A172 (cell line): ENCODE measurements at regions not wholly inside any gene's neighbourhood (a gene's known extent, or its start where the extent isn't known, plus 50 kb on each side); places are given as distances from the start of the nearest gene placed in this dataset.

ENCODE experiments used
- DNase-seq: peaks from one replicate; pipeline ENCODE4 v3.0.0-alpha.2; 2015; ENCODE audit warnings: low spot score

DNA sequence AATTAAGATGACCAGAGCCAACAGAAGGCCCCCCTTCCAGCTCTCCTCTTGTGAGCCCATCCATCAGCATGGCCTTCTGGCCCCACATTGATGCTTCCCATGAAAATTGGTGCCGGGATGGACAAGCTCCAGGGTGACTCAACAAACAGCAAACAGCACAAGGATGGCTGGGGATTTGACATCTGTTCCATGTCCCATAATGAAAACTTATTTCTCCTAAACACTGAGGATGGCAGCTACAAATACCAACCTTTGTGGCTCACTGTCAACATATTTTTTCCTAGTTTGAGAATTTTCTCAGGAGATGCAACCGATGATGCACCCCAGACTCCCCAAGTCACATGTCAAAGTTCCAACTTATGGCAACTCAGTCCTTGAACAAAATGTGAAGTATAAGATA lies 169.6 kb upstream of the SIX2 start:
- DNase-seq: peak; percentile 35

DNA sequence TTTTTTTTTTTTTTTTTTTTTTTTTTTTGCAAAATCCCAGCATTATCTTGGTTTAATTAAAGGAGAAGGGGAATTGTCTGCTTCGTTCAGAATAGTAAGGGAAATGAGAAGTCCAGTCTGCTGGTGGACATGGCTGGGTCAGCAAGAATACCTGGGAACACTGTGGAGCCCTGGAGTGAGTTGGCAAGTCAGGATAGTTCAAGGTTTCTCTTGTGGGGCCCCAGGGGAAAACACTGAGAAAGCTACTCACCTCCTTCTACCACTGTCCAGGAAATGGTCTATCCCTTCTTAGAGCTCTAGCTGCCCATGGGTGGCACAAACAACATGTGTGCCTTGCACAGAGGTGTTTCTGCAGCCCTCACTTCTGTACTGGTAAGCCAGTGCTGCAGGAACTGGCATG lies 169.1 kb upstream of the SIX2 start:
- peak; percentile 33 for DNase-seq

DNA sequence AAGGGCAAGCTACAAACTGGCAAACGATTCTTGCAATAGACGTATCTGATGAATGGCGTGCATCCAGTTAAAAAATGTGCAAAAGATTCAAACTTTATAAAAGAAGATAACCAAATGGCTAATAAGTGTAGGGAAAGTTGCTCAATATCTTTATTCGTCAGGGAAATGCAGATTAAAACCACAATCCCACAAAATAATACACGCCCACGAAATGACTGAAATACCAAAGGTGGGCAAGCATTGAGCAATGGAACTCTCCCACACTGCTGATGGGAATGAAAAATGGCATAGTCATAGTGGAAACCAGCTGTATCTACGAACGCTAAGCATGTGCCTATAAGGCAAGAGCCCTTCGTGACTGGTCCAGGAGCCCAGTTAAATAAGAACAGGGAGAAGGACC lies 168.6 kb upstream of the SIX2 start:
- peak; percentile 96 for DNase-seq

DNA sequence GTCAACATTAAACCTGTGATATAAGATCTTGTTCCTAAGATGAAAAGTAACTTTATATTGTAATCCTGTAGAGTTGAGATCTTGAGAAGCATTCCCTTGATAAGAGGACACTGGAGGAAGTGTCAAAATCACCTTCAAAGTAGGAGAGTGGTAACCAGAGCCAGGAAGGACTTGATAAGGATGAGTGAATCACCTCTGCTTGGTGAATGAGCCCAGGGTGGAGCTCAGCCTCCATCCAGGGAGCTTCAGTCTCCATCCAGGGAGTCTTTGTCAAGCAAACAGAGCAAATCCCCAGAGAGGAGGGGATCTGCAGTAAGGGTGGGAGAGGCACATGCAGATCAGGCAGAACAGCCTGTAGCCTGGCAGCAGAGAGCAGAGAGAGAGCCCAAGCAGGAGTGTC lies 167.1 kb upstream of the SIX2 start:
- peak; percentile 60 for DNase-seq

DNA sequence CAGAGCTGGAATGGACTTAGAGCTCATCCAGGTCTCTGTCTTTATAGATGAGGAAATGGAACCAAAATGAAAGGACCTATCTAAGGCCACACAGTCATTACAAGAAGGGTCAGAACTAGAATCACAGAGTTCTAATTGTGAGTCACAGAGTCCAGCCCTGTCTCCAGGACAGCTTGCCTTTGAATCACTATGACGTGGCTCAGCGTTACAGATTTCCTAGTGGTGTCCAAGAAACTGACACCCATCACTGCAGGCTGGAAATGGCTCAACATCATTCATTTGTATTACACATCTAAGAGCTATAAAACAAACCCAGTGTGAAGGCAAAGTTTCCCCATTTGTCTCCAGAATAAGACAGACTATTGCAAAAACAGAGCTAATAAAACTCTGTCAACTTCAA lies 164.3 kb upstream of the SIX2 start:
- peak; percentile 94 for DNase-seq

DNA sequence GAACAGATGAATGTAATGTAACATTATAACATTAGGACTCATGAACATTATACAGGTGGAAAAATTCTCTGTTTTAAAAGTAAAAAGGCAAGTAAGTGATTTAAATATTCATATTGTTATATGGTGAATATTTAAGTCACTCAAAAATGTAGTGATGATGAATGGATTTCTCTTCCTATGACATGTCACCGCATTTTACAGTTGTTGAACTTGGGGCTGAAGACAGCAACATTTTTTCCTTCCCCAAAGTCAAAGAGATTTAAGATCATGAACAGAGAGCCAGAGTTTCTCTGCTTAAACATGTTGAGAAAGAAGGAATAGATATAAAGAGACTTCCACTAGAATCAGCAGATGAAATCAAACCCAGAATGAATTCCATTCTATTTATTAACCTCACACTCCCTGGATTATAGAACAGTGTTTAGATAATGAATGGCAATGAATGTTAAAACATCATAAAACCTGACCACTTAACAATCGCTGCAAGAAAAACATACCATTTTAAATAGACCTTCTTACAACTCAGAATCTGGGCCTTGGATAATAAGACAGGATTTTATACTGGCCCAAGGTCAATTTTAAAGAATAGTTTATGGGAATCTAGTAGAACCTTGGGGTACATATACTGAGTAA lies 163.6 kb upstream of the SIX2 start:
- DNase-seq: no peak

DNA sequence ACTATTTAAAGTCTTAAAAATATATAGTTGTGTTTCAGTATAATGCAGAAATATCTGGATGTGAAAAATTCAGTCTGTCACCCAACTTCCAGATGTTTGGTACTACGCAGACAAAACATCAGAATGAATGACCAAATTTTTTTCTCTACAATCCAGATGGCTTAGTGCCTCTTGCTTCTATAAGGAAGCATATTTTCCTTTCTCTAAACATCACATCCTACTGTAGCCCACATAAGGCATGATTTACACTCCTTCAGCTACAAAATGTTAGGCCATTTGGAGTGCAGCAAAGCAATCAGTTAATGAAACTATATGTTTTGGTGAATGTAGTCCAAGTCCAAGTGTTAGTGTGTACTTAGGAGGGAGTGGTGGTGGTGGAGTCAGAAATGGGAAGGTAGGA lies 162.9 kb upstream of the SIX2 start:
- no peak for DNase-seq

DNA sequence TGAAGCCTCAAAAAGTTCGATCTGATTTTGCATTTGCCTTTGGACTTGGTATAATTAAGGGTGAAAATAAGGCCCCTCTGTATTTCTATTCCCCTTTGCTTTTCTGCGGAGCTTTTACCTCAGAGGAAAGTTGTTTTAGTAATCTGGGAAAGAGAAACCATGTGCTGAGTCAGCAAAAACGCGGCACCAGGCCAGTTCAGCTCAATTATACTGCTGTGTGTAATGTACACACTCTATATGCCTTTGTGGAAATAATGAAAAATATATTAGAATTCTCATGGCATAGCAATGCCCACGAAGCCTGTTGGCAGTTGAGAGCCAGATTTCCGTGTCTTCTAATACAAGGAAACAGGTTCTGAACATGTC lies 161.9 kb upstream of the SIX2 start:
- no peak for DNase-seq

DNA sequence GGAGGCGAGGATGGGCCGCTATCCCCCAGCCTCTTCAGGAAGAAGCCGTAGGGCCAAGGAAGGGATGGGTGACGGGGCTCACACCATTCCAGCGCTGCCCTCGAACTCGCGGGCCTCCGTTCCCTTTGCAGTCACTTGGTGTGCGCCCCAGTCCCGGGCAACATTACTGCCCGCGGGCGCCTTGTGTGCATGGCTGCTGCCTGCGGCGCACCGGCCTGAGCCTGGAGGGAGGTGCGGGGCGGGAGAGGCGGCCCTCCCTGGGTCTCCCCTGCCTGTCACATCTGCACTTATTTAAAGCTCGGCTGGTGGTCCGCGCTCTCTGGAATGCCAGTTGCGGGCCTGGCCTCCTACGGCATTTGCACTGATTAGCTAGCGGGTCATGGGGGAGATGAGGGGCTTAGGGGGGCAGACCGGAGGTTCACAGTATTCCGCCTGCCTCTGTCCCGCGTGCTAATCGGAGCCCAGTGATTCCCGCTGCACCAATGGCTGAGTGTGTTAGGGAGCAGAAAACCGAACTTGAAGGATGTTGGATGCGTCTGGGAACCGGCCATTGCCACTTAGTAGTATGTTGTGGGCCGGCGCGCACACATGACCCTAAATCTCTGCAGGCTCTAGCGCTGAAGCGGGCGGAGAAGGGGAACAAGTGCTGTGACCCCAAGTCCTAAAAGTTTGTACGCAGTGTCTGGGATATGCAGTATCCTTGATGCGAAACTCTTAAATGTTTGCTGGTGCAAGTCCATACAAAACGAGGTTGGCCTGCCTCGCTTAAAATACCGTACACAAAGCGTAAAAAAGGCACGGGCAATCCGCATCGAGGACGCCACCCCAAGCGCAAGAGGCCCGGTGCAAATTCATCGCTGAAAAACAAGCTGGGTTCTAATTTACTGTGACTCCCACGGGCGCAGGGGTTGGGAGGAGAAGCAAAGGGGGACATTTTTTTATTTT lies 161.2 kb upstream of the SIX2 start:
- DNase-seq: no peak

DNA sequence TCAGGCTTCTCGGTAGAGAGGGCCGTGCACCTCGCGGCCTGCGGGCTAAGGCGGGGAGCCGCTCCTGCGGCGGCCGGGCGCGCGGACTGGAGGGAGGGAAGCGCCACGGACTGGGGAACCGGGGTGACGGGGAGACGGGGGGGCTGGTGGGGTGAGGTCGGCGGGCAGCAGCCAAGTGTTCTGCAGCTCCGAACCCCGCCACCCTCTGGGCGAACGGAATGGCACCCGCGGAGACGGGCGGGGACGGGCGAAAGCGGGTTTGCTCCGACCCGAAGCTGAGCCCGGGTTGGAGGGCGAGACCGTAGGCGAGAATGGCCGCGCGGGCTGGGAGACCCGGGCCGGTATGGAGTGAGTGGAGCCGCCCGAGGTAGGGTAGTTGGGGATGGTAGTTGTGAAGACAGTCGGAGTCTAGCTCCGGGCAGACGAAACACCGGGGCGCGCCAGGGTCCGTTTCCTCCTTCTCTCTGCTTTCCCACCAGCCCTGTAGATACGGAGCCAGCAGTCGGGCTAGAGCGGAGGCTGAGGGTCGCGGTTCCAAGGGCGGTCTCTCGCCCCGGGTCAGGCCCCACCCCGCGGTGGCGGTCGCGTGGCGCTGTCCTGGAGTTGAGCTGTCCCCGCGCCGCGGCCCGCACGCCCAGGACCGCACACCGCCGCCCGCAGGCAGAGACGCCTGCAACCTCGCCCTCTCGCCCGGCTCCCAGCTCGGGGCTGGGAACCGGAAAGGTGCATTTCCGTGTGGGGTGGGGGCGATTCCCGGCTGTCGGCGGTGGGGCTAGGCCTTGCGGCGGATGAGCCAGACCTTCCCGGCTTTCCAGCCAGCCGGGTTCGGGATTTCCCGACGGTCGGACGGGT lies 160.3 kb upstream of the SIX2 start:
- DNase-seq: no peak

DNA sequence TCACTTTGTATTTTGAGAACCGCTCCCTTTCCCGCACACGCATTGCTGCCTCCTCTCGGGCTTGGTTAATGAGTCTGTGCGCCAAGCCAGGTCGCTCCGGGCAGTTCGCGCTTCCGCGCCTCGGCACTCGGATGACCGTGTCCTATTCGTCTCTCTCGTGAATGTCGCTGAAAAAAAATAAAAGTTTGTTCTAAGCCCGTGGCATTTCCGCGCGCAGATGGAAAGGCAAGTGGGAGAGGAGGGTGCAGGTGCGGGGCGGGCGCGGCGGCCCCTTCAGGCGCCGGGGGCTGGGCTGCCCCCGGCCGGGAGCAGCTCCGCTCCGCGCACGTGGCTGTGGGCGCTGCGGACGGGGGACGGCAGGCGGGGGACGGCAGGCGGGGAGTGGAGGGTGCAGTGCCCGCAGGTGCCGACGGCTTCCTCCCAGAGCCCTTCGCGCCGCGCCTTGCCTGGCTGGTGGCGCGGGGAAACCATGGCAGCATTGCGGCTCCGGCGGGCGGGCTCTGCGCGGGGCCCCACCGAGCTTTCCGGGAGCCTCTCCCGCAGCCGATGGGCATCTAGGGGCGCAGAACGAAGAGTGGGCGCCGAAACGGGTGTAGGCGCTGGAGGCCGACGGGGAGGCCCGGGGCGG lies 159.6 kb upstream of the SIX2 start:
- no peak for DNase-seq

DNA sequence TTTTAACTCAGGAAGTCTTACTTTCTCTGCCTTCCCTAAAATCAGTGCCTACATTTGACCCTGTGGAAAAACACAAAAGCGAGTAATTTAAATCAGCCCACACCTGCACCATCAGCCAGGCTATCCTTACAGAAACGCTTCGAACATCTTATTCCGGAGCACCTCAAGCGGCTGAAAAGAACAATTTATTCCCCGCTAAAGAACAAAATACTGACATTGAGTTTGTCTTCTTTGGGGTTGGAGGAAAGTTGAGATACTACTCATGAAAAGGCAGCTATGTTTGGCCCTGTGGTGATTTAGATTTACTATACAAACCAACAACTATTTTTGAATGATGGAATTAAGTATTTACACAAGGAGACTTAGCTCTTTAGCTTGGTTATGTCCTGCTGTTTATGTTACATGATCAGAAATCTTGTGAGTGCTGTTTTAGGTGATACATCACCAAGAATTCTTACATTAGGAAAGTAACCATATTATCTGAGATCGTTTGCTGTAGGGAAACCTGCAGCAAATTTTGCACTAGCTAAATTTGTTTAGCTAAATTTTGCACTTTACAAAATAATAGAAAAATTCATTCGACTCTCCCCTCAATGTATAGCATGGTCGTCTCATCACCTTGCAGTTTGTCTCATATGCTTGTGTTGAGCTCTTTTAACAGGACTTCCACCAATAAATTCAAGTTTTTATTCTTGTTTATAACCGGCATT lies 158.8 kb upstream of the SIX2 start:
- no peak for DNase-seq

DNA sequence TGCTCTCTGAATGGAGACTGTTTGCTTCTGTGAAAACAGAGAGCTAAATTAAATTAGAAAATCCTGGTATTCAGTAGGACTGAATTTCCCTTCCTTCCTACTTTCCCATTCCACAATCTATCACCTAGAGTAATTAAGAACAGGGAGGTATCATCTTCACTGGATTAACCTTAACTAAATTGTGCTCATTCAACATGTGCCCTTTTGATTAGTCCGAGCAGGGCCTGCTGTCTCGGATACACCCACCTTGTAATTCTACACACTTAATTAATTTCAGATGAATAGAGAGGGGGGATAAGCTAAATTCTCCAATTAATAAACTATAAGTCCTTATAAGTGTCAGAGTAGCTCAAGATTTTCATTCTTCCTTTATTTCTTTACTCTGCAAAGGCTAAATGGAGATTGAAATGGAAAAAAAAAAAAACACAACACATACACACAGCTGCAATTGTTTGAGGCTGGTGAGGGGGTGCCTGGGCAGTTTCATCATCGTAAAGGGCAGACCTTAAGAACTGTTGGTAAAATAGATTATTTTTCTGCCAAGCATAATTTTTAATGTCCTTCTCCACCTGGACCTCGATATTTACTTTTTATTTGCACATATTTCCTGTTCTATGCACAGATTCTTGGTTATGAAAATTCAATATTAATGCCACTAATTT lies 157.1 kb upstream of the SIX2 start:
- no peak for DNase-seq

DNA sequence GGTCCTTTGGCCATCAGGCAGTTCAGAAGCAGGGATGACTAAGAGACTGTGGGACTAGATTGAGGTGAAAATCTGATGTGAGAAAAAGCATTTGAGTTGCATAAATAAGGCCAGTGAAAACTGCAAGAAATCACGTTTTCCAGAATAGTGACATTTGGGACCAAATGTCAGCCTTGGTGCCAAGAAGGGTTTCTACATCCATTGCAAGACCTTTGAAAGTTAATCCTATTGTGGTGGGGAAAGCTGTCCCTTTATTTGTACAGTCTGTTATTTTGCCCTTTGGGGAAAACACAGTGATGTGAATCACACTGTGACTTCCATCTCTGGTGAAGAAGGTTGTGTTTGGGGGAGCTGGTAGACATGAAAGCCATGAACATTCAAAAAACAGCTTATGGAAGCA lies 153.5 kb upstream of the SIX2 start:
- no peak for DNase-seq

DNA sequence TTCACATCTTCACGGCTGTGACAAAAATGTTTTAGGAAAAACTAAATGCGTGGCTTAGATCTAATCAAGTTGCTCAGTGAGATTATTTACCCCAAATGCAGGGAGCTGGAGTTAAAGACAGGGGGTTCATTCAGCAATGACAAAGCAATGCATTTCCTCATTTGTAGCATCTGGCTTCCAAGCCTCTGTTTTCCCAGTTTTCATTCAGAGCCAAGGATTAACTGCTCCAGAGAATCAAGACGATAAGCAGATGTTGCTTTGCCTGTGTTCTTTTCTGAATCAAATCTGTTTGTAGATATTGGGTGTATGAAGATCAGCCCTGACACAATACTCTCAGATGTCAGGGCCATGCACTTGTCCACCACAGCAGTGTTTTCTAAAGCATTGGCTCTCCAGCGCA lies 147.4 kb upstream of the SIX2 start:
- no peak for DNase-seq

DNA sequence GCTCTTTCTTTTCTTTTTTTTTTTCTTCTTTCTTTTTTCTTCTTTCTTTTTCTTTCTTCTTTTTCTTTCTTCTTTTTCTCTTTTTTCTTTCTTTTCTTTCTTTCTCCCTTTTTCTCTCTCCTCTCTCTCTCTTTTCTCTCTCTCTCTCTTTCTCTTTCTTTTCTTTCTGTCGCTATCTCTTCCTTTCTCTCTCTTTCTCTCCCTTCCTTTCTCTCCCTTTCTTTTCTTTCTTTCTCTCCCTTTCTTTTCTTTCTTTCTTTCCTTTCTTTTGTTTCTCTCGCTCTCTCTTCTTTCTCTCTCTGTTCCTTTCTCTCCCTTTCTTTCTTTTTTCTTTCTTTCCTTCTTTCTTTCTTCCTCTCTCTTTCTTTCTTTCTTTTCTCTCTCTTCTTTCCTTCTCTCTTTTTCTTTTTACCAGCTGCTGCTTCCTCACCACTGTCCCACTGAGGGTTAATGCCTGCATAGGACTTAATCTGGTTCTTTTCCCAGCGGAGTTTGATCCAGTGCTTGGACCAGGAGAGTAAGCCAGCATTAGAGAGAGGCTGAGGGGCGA lies 145.4 kb upstream of the SIX2 start:
- DNase-seq: no peak

DNA sequence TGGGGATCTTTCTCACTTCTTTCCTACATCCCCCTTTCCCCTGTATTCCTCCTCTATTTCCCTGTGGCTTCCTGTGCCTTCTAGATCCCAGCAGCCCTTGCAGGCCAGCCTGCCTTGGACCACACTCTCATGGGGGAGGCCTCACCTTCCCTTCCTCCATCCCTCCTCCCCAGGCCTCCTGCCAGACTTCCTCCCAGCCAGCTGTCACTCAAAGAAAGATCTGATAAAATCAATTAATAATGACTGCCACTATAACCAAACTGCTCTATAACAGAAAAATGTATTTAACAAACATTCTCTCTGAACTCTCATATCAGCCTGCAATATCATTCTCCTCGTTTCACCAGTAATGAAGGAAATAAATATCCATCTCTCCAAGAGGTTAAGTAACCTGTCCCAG lies 144.9 kb upstream of the SIX2 start:
- DNase-seq: no peak

DNA sequence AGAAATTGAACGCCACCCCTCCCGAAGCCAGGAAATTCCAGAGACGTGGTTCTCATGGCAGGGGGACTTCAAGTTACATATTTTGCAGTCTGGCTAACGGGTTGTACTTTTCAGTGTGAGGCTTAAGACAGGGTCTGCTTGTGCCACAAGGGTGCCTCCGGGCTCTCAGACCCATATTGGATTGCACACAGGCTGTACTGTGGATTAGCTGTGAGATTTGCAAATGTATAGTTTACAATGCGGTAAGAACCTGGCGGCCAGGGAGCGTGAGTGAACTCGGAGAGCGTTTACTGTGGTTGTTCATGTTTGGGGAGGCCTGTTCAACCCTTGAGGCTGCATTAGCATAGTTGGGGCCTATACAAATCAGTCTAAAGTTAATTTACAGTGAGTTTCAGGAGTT lies 143.9 kb upstream of the SIX2 start:
- DNase-seq: no peak

DNA sequence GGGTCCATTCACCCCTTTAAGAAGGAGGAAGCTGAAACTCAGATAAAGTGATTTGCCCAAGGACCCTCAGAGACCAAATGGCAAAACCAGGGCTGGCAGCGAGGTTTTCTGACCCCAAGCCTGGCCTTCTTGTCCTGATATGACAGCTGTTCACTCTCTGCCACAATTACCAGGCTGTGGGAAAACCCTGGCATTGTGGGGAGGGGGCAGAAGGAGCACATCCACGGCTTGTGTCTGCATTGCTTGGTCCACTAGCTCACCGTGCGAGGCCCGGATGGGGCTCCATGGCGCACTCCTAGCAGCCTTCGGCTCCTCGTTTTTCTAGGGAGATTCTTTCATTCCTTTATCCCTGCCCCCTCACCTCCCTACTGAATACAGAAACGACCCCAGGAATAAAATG lies 143.4 kb upstream of the SIX2 start:
- DNase-seq: no peak

DNA sequence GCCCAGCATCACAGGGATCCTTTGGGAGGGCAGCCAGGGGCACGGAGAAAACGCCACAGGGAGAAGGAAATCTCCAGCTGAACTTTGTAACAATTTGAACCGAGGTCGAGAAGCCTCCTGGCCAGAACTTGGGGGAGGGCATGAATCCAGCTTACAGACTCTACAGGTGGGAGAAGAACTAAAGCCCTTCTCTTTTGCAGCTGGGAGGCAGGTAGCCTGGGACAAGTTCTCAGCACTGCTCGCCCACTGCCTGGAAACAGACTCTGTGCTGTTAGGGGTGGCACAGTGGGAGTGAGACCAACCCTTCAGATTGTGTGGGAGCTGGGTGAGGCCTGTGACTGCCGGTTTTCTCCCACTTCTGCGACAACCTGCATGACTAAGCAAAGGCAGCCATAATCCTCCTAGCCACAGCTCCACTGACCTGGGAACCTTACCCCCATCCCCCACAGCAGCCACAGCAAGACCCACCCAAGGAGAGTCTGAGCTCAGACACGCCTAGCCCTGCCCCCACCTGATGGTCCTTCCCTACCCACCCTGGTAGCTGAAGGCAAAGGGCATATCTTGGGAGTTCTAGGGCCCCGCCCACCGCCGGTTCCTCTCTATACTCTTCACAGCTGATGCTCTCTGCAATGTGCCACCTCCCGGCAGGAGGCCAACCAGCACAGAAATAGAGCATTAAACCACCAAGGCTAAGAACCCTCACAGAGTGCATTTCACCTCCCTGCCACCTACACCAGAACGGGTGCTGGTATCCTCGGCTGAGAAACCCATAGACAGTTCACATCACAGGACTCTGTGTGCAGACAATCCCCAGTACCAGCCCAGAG lies 136.0 kb upstream of the SIX2 start:
- DNase-seq: no peak
